GM18520 (cell line): ENCODE measurements at regions not wholly inside any gene's neighbourhood (a gene's known extent, or its start where the extent isn't known, plus 50 kb on each side); places are given as distances from the start of the nearest gene placed in this dataset.

Experiments used
- ATAC-seq: cut with Tn5 transposase; IDR thresholded peaks from one replicate; pipeline ENCODE4 v1.9.1; 2021; ENCODE audit not compliant: unreplicated experiment

GRCh38 chr2:861655-862354 is 88.8 kb upstream of the SNTG2 start:
- ATAC-seq: no peak

GRCh38 chr2:860259-860855 is 90.3 kb upstream of the SNTG2 start:
- no peak for ATAC-seq

DNA sequence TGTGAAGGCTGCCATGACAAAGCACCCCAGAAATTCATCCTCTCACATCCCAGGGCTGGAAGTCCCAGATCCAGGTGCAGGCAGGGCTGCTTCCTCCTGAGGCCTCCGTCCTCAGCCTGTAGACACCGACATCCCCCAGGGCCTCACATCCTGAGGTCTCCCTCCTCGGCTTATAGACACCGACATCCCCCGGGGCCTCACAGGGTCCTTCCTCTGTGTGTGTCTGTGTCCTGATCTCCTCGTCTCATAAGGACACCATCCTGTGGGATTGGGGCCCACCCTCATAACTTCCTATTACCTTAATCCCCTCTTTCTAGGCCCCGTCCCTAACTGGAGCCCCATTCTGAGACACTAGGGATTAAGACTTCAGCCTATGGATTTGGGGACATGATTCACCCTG is 92.0 kb upstream of the SNTG2 start:
- no peak for ATAC-seq

DNA sequence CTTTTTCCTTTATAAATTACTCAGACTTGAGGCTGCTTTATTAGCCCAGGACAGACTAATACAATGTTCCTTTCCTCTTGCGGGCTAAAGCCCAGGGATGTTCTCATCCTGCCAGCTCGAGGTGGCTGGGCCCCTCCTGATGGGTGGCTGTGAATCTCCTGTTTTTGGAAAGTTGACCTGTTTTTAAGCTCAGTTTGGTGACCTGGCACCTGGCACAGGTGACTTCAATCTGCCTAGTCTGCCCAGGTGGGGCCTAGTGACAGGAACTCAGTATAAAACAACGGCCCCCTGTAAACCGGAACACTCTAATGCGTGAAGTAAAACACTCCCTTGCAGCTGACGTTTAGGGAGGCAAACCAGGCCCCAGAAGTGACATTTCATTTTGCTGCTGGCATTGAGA is 92.7 kb upstream of the SNTG2 start:
- ATAC-seq: no peak

GRCh38 chr2:857081-857480 is 93.6 kb upstream of the SNTG2 start:
- ATAC-seq: no peak

DNA sequence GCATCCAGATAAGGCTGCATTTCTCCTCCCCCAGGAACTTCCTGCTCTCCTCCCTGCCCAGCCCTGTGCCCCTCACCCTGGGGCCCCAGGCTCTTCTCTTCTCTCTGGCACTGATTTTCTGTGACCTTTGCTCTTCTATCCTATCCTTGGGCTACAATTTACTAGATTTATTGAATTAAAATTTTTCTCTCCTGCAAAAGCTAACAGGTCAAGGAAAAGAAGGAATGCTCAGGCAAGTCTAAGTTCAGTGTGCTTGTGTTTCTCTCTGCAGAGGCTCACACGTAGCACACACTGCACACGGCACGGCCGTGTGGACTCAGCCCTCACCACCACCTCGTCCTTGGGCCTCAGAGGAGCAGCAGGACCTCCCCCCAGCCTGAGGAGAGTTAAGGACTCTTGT is 94.2 kb upstream of the SNTG2 start:
- no peak for ATAC-seq

GRCh38 chr2:856041-856440 is 94.6 kb upstream of the SNTG2 start:
- no peak for ATAC-seq

DNA sequence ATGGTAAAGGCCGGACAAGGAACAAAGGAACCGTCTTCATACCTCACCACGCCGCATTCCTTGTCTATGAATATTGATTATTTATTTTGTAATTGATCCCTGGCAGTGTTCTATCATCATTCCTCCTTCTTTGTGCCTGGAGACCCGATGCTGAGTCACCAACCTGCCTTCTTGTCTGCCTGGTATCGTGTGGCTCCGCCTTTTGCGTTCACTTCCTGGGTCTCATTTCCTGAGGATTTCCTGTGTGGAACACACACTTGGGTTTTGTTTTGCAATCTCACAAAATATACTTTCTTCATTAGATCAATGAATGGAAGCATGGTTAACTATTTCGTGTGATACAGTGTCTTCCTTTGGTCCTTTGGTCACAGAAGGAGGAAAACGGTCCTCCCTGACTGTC is 95.5 kb upstream of the SNTG2 start:
- ATAC-seq: no peak

GRCh38 chr2:854460-854859 is 96.2 kb upstream of the SNTG2 start:
- no peak for ATAC-seq

DNA sequence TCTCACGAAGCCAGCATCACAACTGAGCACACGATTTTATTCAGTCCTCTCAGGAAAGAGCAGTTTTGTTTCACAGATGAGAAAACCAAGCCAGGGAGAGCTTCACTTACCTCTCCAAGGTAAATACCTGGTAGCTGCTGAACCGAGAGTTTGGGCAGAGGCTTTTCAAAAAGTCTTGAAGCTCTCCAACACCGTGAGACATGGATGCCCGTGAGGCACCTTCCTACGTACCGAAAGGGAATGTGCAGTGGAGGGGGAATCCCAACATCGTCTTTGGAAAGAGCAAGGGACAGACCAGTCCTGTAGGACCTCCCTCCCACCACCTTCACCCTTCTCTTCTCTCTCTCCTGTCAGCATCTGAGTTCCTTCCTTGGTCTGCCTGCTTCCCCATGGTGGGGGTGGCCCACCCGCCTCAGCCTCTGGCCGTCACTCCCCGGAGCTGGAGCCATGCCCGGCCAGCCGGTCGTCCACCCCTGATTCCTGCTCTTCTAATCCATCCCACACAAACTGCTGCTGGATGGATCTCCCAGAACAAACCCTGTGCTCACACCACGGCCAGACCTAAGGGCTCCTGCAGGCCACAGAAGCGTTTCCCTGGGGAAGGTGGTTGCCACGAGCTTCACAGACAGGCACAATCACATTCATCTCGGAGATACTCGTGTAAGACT is 97.3 kb upstream of the SNTG2 start:
- ATAC-seq: no peak

DNA sequence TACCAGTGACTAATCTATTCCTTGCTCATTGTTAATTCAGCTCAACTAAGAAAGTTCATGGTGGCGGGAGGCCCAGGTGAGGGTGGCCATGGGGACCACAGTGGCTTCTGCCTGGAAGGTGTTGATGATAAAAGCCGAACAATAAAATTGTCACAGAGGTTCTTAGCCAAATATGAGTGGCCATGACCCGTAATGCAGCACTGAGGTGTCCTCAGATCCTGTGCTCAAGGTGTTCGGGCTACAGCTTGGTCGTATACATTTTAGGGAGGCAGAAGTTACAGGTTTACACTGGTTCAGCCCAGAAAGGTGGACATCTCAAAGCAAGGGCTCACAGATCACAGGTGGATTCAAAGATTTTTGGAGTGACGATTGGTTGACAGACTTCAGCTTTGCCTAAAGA is 98.5 kb upstream of the SNTG2 start:
- no peak for ATAC-seq

DNA sequence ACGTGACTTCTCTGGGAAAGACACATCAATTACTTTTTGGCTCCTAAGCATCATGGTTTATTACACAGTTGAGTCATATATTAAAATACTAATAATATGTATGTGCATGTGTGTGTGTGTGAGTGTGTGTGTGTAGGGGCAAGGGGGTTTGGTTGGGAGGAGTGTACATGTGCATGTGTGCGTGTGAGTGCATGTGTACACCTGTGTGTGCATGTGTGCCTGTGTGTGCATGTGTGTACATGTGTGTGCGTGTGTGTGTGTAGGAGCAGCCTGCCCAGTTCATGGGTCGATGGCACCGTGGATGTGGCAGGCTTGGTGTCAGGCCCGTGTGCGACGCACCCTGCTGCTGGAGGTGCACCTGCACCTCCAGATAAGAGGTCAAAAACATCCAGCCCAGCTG is 99.0 kb upstream of the SNTG2 start:
- no peak for ATAC-seq

GRCh38 chr2:851078-851477 is 99.6 kb upstream of the SNTG2 start:
- ATAC-seq: no peak

GRCh38 chr2:850429-850828 is 100.2 kb upstream of the SNTG2 start:
- ATAC-seq: no peak

GRCh38 chr2:848099-848498 is 102.5 kb upstream of the SNTG2 start:
- no peak for ATAC-seq

GRCh38 chr2:847669-848068 is 103.0 kb upstream of the SNTG2 start:
- ATAC-seq: no peak

DNA sequence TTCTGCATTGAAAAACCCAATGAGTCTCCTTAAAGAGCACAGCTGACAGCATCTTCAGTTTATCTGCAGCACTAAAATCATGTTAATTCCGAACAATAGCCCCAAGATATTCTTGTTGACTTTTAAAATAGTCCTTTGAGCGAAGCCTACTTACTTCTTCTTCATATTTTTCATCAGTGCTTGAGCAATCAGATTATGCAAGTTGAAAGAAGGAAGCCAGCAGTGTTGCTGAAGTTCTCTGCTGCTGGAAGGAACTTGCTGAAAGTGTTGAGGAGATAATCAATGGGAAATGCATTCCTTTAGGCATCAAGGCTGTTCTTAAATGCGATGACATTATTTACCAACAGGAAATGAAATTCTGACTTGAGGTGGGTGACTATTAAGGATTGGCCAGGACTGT is 105.9 kb upstream of the SNTG2 start:
- ATAC-seq: no peak

DNA sequence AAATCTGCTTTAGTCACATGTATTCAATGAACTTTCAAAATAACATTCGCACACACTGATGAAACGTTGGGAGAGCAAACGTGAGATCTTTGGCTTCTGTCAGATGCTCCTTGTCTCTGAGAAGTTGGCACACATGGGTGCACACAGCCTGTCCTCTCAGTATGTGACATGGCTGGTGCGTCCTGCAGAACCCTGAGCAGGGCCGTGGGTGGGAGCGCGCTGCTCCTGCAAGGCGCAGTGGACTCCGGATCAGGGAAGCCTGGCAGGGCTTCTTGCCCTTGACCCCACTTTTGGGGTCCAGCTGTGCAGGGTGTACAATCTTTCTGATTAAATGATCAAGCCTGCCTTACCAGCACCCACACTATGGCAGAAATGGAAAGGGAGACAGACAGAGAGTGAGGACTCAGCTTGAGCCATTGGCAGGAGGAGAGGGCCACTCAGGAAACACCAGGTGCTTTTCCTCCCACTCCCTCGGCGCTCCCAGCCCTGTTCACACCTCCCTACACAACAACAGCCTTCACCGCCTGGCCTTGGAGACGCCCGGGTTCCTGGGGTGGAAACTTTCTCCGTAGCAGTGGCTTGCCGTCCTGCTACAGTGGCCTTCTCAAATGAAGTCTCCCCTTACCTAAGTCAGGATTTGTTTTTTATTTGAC is 108.4 kb upstream of the SNTG2 start:
- no peak for ATAC-seq

GRCh38 chr2:841036-841435 is 109.6 kb upstream of the SNTG2 start:
- ATAC-seq: no peak

GRCh38 chr2:834233-834632 is 116.4 kb upstream of the SNTG2 start:
- no peak for ATAC-seq

DNA sequence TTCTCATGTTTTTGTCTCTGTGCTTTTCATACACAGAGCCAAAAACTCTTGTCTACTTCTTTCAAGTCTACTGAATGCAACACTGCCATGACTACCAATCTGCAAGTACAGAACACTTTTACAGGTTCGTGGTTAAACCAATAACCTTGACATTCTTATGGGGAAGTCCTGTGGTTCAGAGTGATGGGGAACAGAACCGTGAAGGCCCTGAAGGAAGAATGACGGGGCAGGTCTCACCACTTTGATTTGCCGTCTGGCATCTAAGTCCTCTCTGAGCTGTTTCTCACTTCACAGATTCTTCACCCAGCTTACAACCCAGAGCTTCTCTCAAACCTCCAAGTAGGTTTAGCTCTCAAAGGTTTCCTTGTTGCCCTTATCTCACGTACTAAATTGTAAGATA is 117.5 kb upstream of the SNTG2 start:
- no peak for ATAC-seq

GRCh38 chr2:832635-833034 is 118.0 kb upstream of the SNTG2 start:
- no peak for ATAC-seq
